Sigmoid colon (tissue), 6 donors: ENCODE measurements at regions not wholly inside any gene's neighbourhood (a gene's known extent, or its start where the extent isn't known, plus 50 kb on each side); places are given as distances from the start of the nearest gene placed in this dataset.

Experiments
- DNase-seq: peaks from one replicate; pipeline ENCODE4 v3.0.0-alpha.2; 2019
- H3K27ac ChIP-seq, 4 donors: fragments of 200-600 bp; sonication (generic); one replicate each; pipeline ENCODE4 v1.5.1; 2016 to 2019; ENCODE audit warnings: mild to moderate bottlenecking in 1 of 4
- H3K27me3 ChIP-seq, 3 donors: fragments of 200-600 bp; sonication (generic); one replicate each; pipeline ENCODE4 v1.5.1; 2019; ENCODE audit warnings: mild to moderate bottlenecking in 1 of 3
- H3K36me3 ChIP-seq, 4 donors: fragments of 200-600 bp; sonication (generic); one replicate each; pipeline ENCODE4 v1.5.1; 2016 to 2019
- H3K4me1 ChIP-seq, 4 donors: fragments of 200-600 bp; sonication (generic); one replicate each; pipeline ENCODE4 v1.5.1; 2017 to 2019
- H3K4me3 ChIP-seq, 4 donors: fragments of 200-600 bp; sonication (generic); one replicate each; pipeline ENCODE4 v1.5.1; 2017 to 2019; ENCODE audit warnings: mild to moderate bottlenecking in 2 of 4, moderate library complexity in 1 of 4
- H3K9me3 ChIP-seq, 4 donors: fragments of 200-600 bp in 3 of 4; sonication (generic) in 3 of 4; one replicate each; pipeline versions ENCODE4 v1.5.1 to v1.6.1; 2013 to 2019
- EP300 ChIP-seq, 4 donors: sonication (generic); formaldehyde crosslinking; IDR thresholded peaks; one replicate each; pipeline ENCODE4 v1.6.1; 2017; ENCODE audit warnings: antibody characterized with exemption in 4 of 4
- POLR2A ChIP-seq, 2 donors: fragments of 450-650 bp; IDR thresholded peaks; one replicate each; pipeline ENCODE4 v1.6.1; 2016; ENCODE audit warnings: antibody characterized with exemption in 2 of 2, mild to moderate bottlenecking in 2 of 2, moderate library complexity in 2 of 2
- POLR2AphosphoS5 ChIP-seq, 4 donors: sonication (generic); formaldehyde crosslinking; IDR thresholded peaks; one replicate each; pipeline ENCODE4 v1.6.1; 2017; ENCODE audit warnings: antibody characterized with exemption in 4 of 4
- WGBS, 2 donors: extraction: QIAGEN DNeasy Blood & Tissue Kit; methylation state at CpG; one replicate each; pipeline ENCODE4 v1.1.7; 2013; 5-methylcytosine and 5-hydroxymethylcytosine counted together
- intact Hi-C: fragments of 100-400 bp; cut with DNase I; formaldehyde crosslinking; loops from one replicate; pipeline ENCODE4 v1.15.1; 2023
- TF ChIP-seq, protein P1 (sequence below), 4 experiments: fragments of 450-650 bp in 3 of 4; fragments of 200-600 bp in 1 of 4; IDR thresholded peaks; one replicate each; pipeline ENCODE4 v1.5.1; 2016 to 2019; ENCODE audit warnings: antibody characterized with exemption in 4 of 4, mild to moderate bottlenecking in 3 of 4, moderate library complexity in 2 of 4
- donor health status: healthy with polysubstance abuse.
- donor health status: healthy.

DNA sequence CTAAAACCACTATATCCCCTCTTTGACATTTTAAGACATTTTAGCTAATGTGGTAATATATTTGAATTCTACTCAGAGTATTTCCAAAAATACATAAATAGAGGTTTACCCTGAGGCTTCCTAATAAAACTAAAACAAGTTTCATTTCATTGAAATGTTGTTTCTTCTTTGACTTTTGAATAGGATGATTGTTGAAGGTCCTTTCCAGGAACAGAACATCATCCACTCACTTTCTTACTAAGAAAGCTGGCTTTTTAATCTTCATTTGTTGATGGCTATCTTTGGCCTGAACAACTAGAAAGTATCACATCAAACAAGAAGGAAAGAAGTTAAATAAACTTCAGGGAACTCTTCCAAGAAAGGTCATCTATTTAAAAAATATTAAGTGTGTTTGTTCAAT lies 169.7 kb downstream of the RAP2B start:
- intact Hi-C loops = no loop called here
- no peak overlapping the region for H3K27ac ChIP-seq

DNA sequence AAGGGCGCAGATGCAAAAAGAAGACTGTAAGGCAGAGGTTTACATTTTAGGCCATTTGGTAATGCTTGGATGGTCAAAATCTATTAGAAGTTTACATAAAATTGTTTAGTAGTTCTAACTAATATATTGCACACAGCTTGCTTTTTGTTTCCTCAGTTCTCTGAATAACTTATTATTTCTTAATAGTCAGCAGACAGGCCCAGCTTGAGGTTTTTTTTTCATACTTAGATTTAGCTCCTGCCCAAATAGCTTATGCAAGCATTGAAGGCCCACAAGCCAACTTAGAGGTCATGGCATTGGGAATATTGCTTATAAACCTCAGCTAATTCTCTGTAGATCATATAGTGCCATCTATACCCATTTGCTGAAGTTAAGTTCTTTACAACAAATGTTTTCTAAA lies 172.5 kb downstream of the RAP2B start:
- 95 to 96% methylated on average over 1 of the region's 1 CpG for WGBS, 2 donors
- H3K4me3 ChIP-seq = no peak overlapping the region

More for the DNA sequence above, 169.7 kb downstream of the RAP2B start:
- no peaks in the 10 kb centered on the region for H3K4me1 ChIP-seq
- H3K4me3 ChIP-seq = no peak overlapping the region
- no peaks in the 10 kb centered on the region for H3K27me3 ChIP-seq
- no peak for TF ChIP-seq POLR2A (IDR thresholded peaks at IDR 0.05)
- TF ChIP-seq POLR2AphosphoS5 (IDR thresholded peaks at IDR 0.05) = no peak
- no peak for TF ChIP-seq EP300 (IDR thresholded peaks at IDR 0.05)
- TF ChIP-seq, protein P1, sequence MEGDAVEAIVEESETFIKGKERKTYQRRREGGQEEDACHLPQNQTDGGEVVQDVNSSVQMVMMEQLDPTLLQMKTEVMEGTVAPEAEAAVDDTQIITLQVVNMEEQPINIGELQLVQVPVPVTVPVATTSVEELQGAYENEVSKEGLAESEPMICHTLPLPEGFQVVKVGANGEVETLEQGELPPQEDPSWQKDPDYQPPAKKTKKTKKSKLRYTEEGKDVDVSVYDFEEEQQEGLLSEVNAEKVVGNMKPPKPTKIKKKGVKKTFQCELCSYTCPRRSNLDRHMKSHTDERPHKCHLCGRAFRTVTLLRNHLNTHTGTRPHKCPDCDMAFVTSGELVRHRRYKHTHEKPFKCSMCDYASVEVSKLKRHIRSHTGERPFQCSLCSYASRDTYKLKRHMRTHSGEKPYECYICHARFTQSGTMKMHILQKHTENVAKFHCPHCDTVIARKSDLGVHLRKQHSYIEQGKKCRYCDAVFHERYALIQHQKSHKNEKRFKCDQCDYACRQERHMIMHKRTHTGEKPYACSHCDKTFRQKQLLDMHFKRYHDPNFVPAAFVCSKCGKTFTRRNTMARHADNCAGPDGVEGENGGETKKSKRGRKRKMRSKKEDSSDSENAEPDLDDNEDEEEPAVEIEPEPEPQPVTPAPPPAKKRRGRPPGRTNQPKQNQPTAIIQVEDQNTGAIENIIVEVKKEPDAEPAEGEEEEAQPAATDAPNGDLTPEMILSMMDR (IDR thresholded peaks at IDR 0.05) = no peak
- no peaks in the 10 kb centered on the region for H3K9me3 ChIP-seq
- H3K36me3 ChIP-seq = no peaks in the 10 kb centered on the region
- DNase-seq = no peak

GRCh38 chr3:153337369-153337768 lies 175.3 kb downstream of the RAP2B start:
- H3K4me1 ChIP-seq = no peaks in the 10 kb centered on the region
- DNase-seq = no peak
- H3K4me3 ChIP-seq = no peak overlapping the region
- no peaks in the 10 kb centered on the region for H3K36me3 ChIP-seq
- no peak overlapping the region for H3K27ac ChIP-seq
- no peaks in the 10 kb centered on the region for H3K27me3 ChIP-seq
- TF ChIP-seq EP300 (IDR thresholded peaks at IDR 0.05) = no peak
- TF ChIP-seq POLR2A (IDR thresholded peaks at IDR 0.05) = no peak
- TF ChIP-seq POLR2AphosphoS5 (IDR thresholded peaks at IDR 0.05) = no peak
- TF ChIP-seq, protein P1 (IDR thresholded peaks at IDR 0.05) = no peak
- intact Hi-C loops = no loop called here
- 66 to 85% methylated on average over 3 of the region's 3 CpGs for WGBS, 2 donors
- H3K9me3 ChIP-seq = no peaks in the 10 kb centered on the region

More for the DNA sequence above, 172.5 kb downstream of the RAP2B start:
- intact Hi-C loops = no loop called here
- TF ChIP-seq EP300 (IDR thresholded peaks at IDR 0.05) = no peak
- TF ChIP-seq POLR2AphosphoS5 (IDR thresholded peaks at IDR 0.05) = no peak
- TF ChIP-seq, protein P1 (IDR thresholded peaks at IDR 0.05) = no peak
- no peak for TF ChIP-seq POLR2A (IDR thresholded peaks at IDR 0.05)
- H3K9me3 ChIP-seq = no peaks in the 10 kb centered on the region
- no peaks in the 10 kb centered on the region for H3K27me3 ChIP-seq
- DNase-seq = no peak
- no peaks in the 10 kb centered on the region for H3K36me3 ChIP-seq
- no peak overlapping the region for H3K27ac ChIP-seq
- H3K4me1 ChIP-seq = no peaks in the 10 kb centered on the region

- DNase-seq = no peak
- TF ChIP-seq EP300 (IDR thresholded peaks at IDR 0.05) (no peak), POLR2AphosphoS5 (IDR thresholded peaks at IDR 0.05) (no peak), POLR2A (IDR thresholded peaks at IDR 0.05) (no peak)
- TF ChIP-seq, protein P1 (IDR thresholded peaks at IDR 0.05) = no peak
- no peaks in the 10 kb centered on the region for H3K36me3 ChIP-seq
- H3K27ac ChIP-seq = peak overlapping the region in 1 of 4 donors; percentile 41
- 78 to 82% methylated on average over 3 of the region's 3 CpGs for WGBS, 2 donors
- no peaks in the 10 kb centered on the region for H3K27me3 ChIP-seq
- no peaks in the 10 kb centered on the region for H3K4me1 ChIP-seq
- intact Hi-C loops = no loop called here
- no peak overlapping the region for H3K4me3 ChIP-seq
- H3K9me3 ChIP-seq = no peaks in the 10 kb centered on the region
Measured at GRCh38 chr3:153338487-153338886, 176.5 kb downstream of the RAP2B start.

DNA sequence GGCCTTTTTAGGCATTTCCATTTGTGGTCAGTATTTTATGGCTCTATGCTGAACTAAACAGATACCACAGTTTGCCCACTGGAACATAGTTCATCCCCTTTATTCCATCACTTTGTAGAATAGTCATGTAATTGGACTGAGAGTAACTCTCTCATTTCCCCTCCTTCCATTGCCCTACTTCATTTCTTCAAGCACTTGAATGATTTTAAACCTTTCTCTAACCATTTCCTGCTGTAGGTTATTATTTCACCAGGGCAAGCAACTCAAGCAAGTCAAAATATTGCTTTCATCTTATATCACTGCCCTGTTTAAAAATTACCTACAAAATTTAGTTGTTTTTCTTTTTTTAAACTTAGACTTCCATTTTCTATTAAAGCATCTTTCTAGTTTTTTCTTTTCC lies 177.0 kb downstream of the RAP2B start:
- H3K27ac ChIP-seq = peak overlapping the region in 1 of 4 donors; percentile 41
- TF ChIP-seq EP300 (IDR thresholded peaks at IDR 0.05) (no peak), POLR2AphosphoS5 (IDR thresholded peaks at IDR 0.05) (no peak), POLR2A (IDR thresholded peaks at IDR 0.05) (no peak)
- TF ChIP-seq, protein P1 (IDR thresholded peaks at IDR 0.05) = no peak
- no peaks in the 10 kb centered on the region for H3K27me3 ChIP-seq
- no peaks in the 10 kb centered on the region for H3K4me1 ChIP-seq
- H3K9me3 ChIP-seq = no peaks in the 10 kb centered on the region
- intact Hi-C loops = no loop called here
- no peak for DNase-seq
- H3K36me3 ChIP-seq = no peaks in the 10 kb centered on the region
- H3K4me3 ChIP-seq = no peak overlapping the region
